ENCODE measurements at regions not wholly inside any gene's neighbourhood (a gene's known extent, or its start where the extent isn't known, plus 50 kb on each side); places are given as distances from the start of the nearest gene placed in this dataset.
"Not testable (repeated sequence)": the region's sequence is repeated elsewhere in the genome, so short reads cannot be mapped to it uniquely, and the experiment has no call there.

DNA sequence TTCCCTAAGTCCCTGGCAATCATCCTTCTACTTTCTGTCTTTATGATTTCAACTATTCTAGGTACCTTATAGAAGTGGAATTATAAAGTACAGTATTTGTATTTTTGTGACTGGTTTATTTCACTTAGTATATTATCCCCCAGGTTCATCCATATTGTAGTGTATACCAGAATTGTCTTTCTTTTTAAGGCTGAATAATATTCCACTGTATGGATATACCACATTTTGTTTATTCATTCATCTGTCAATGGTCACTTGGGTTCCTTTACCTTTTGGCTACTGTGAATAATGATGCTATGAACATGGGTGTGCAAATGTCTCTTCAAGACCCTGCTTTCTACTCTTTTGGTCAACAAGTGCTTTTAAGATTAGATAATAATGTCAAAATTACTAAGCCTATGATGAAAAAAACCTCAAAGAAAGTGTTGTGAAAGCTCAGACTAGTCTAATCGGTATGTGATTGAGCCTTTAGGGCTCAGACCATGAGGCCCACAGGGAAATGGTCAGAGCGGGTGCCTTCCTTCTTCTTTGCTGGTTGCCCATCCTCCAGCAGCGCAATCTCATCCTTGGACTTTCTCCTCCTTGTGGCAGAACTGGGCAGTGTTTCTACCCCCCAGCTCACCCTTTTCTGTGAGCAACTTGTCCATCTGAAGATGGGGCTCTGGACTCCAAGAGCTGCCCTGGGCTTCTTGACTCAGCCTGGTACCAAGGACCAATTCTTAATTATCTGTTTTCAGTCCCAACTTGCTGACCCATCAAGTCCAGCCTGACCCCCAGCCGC is 105.4 kb downstream of the TTC8 start:
- DNase-seq: no peak

DNA sequence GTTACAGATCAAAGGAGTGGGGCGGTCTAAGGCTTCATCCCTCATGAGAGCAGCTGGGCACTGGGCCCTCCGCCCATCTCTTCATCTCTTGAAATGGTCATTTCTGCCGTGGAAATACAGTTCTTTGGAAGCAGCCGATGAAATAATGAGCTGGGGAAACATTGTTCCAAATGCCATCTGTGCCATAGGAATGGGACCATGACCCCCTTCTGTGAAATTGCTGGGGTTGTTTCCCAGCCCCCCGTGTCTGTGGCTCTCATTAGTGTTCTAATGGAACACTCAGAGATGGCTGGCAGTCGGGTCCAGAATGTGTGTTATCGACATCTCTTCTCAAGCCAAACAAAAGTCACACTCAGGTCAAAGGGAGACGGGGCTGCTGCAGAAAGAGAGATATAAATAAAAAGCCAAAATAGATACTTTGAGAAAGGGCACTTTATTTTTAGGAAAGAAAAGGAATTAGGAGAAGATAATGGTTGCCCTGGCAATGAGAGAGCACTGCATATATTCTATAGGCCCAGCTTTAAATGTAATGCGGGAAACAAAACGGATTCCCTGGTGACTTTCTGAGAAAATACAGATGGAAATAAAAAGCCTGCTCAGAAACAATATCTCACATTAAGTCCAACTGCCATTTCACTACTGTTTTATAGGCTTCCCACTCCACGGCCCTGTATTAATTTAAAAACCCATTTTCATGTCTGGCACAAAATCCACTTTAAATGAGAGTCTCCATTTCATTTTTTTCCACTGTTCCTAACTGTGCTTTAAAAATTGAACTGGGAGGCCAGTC is 107.1 kb downstream of the TTC8 start:
- DNase-seq: no peak

DNA sequence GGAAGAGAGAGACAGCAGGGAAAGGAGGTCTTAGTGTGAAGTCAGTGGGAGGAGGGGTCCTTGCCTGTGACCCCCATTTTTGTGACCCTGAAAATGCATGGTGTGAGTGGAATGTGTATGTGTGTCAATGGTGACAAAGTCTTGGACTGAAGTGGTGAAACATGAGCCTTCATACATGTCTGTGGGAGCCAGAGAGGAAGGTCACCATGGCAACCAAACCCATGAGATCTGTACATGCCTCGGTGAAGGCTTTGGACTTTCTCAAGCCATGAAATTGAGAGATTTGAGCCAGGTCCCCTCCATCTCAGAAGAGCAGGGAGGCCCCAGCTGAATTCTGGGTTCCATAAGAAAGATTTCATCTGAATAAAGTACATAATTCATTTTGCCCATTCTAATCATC is 108.7 kb downstream of the TTC8 start:
- no peak for DNase-seq

DNA sequence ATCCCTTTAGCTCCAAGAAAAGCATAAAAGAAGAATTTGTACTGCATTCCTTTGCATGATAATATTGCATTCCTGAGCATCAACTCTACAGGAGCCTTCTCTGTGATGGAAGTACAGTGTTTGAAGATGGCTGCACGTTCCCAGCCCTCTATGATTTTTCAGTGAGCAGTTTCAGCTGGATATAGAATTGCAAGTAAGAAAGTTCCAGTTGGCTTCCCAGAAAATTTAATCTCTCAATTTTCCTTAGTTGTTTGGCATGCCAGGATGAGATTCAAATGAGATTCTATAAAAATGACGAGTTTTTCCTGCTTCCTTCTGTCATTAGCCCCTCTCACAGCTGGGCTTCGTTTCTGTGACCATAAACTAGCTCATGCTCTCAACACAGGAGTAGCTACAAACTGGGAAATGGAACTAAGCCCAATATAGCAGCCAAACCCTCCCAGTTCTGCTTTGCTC is 109.9 kb downstream of the TTC8 start:
- no peak for DNase-seq

DNA sequence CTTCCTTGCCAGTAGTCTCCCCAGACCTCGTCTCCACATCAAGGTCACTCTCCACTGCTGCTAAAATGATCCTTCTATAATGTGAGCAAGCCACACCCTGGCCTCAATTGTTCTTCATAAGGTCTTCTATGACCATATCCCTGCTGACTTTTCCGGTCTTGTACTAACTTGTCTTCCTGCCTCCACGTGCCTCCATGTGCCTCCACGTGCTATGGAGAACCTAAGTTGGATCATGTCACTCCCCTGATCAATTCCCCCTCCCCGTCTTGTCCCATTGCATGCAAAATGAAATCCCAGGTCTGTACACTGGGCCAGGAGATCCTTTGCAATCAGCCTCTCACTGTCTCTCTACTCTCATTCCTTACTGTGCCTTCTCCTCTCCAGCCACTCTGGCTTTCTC is 110.6 kb downstream of the TTC8 start:
- DNase-seq: no peak

DNA sequence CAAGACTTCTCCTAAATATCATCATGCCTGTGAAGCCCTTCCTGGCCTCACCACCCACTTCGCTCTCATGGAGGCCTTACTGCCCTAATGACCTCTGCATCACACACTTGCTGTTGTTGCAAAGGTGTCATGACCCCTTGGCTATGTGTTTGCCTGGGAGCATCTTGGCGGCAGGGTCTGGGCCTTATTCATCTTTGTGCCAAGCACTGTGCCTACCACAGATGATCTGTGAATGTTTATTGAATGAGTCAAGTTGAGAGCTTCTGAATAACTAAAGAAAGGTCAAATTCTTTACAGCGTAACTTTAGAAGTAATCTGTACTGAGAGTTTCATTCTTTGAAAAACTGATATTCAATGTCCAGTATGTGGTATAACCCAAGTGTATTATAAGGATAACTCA is 113.3 kb downstream of the TTC8 start:
- no peak for DNase-seq

DNA sequence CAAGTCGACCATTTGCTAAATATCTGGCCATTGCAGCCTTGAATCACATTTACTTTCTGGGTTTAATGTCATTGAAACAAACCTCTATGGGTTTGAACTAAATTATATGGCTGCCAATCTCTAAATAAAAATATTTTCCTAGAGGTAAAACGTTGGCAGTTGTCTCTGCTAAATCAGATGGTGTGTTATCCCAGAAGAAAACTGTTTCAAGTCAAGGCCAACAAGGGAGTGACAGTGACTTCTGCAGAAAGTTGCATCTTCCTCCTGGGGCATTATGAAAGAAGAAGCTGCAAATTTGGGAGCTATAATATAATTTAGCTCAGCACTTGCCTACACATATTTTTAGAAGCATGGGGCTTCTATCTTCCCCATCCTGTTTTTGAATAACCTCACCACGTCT is 116.2 kb downstream of the TTC8 start:
- DNase-seq: no peak

DNA sequence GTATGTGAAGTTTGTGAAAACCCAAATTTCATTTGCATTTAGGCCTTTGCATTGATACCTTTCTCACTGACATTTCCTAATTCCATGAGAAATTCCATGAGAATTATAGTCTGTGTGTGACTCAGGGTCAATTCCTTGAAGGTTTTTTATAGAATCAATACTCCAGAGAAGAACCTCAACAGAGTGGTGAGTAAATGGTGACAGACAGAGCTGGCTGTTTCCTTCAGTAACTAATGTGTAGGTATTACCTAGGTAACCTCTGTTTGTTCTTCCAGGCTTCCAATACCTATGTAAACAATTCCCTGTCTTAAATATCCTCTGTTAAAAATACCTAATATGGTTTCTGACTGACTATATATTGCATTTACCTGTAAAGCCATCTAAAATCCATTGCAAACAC is 117.0 kb downstream of the TTC8 start:
- no peak for DNase-seq

DNA sequence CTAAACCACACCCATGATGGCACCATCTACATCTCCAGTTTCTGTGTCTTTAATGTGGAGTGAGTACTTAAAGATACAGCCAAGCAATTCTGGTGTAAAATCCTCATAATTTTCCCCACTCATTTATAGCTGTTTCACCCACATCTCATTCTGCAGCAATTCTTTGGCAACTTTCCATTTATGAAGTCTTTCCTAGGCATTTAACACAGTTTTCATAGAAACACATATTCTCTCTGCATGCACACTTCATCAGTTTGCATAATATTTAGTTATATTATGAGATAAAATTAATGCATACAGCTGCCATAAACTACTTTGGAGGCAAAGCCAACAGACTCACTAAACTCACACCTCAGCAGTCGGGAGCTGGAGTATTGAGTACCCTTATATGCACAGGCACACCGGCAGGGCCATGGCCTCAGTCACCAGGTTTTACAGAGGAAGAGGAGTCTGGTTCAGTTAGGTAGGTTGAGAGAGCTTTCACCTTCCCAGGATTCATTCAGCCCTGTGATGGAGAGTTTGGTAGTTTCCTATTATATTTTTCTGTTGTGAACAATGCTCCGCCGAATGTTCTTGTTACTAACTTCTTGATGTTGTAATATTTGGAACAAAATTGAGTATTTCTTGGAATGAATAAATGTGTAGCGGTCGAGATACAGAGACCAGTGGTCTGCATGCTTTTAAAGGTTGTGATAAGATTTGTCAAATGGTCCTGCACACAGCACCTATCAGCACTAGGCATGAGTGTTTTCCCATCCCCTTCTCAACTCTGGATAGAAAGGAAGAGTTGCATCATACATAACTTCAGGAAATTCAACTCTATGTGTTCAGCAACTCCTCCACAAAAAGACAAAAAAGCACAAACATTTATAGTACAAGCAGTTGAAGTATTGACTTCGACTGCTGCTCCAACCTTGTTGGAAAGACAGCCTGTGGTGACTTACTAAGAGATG is 123.5 kb downstream of the TTC8 start:
- no peak for DNase-seq

DNA sequence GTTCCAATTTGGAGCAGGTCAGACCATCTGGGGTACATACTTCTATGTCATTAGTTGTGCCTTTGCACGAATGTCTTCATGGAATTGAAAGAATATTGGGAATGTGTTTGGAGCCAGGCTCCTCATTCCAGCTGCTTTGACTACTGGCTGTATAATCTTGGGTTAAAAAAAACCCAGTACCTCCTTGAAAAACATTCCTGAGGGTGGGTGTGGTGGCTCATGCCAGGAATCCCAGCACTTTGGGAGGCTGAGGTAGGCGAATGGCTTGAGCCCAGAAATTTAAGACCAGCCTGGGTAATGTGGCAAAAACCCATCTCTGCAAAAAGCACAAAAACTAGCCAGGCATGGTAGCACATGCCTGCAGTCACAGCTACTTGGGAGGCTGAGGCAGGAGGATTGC is 125.6 kb downstream of the TTC8 start:
- DNase-seq: no peak

DNA sequence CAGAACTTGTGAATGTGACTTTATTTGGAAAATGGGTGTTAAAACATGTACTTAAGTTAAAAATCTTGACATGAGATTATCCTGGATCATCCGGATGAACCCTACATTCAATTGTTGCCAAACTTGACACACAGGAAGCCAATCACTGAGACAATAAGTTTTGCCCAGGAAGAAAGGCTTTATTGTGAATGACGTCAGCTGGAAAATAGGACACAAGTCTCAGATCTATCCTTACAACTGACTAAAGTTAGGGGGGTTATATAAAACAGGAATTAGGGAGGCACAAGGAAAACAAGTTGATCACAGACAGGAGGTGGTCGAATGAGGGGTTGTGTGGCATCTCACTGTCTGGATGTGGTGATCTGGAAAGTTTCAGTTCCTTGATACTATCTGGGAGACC is 126.9 kb downstream of the TTC8 start:
- DNase-seq: no peak

DNA sequence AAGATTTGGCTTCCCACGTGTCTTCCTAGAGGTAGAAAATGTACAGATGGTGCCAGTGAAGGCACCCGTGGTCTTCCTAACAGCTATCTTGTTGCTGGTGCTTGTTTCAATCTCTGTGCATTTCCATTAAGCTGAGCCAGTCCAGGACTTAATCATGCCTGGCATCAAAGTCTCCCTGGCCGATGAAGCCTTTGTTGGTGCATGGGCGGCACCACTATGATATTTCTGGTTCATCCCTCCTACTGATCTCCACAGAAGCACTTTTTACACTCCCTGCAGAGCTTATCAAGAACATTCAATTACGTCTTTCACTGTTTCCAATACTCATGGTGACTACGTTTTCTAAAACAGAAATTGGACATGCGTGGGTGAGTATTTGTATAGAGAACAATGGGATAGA is 128.4 kb downstream of the TTC8 start:
- peak in 1 of 2 donors; percentile 26 for DNase-seq

DNA sequence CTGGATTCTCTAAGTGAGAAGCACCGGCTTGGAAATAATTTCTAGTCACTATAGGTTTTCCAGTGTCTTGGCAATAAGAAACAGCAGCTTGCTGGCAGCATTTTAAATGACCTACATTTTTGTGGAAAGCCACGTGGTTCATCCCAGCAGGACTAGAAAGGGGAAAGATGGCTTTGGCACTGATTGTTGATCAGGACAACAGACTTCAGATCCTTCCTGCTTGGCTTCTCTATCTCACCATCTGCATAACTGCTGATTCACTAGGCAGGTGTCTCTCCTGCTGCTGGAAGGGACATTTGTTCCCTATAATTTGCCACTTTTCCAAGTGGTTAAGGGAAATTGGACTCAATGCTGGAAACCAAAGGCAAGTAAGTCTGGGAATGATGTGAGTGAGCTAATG is 131.0 kb downstream of the TTC8 start:
- DNase-seq: peak in 1 of 2 donors; percentile 52

DNA sequence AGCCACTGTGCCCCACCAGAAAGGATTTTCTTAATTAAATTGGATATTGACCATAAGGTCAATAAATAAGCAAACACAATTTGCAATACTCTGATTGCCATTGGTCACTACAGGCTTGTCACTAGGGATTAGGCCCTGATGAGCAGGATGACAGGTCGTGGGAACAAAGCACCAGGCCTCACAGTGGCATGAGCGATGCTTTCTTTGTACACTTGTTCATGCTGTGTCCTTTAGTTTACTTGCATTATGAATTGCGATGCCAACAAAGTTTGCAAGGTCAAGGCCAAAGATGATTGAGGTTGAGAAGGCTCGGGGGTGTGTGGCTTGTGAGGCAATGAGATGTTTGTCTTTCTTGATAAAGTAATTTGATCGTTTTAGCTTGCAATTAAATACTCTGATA is 136.0 kb downstream of the TTC8 start:
- no peak for DNase-seq

DNA sequence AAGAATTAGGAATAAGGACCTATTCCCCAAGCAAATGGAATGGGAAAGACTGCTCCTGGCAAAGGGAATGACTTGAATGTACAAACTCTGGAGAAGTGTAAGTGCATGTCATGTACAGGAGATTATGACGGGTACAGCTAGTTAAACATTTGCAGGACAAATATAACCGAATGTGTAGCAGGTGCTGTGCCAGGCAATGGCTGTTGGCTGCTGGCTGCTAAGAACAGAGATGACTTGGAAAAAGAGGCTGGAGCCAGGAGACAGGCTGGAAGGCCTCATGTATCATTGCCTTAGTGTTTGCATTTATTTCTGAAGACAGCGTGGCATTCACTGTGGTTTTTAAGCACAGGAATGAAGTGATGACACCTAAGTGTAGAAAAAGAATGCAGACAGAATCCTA is 136.8 kb downstream of the TTC8 start:
- DNase-seq: peak in 1 of 2 donors; percentile 26

DNA sequence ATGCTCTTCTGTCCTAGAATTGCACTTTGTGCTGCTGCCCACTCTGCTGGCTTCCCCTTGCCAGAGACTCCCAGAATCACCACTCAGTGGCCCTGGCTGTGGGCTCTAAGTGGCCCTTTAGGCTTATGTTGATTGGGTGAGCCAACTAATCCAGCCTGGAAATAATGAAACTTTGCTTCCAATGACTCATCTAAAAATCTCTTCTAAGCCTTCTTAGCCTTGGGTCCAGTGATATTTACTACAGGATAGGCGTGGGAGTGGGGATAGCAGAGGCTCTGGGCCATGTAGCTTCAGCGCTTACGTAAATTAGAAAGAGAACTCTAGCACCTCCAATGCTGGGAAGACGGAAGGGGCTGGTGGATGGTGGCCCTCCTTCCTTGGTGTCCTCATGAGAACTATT is 137.9 kb downstream of the TTC8 start:
- DNase-seq: no peak

DNA sequence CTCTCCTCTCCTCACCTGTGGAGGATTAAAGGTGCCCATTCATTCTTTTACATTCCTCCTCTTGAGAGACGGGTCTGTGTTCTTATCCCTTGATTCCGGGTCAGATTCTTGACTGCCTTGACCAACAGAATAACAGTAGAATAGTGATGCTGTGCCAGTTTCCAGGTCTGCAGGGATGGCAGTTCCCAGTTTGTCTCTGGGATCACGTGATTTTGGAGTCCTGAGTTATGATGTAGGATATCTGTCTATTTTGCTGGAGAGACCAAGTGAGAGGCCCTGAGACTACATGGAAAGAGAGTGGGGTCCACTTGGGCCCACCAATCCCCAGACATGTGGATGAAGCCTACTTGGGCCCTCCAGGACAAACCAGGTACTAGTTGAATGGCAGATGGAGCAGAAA is 142.8 kb downstream of the TTC8 start:
- DNase-seq: no peak

DNA sequence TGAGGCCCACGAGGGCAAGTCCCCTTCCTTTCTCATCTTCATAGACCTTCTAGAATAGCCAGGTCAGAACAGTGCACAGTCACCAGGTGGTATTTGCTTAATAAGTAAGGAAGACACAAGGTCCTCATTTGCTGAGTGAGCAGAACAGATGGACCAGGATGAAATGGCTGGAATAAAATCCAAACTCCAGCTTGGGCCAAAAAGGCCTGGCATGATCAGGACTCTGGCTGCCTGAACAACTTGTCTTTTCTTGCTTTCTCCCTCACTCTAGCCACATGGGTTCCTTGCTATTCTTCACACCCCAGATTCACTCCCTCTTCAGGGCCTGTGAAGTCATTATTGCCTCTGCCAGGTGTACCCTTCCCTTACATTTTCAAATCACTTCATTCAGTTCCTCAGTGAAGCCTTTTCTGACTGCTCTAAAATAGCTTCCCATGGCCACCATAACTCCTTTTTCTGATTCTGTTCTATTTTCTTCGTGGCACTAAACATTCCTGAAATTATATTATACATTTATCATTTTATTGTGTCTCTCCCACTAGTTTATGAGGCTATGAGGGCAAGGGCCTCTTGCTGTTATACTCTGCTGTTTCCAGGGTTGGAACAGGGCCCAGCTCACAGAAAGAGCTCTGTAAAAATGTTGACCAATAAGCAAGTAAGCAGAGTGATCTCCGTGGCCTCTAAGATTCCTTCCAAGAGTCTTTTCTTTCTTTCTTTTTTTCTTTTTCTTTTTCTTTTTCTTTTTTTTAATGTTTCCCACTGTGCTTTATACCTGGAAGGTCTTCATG is 150.8 kb downstream of the TTC8 start:
- no peak for DNase-seq

DNA sequence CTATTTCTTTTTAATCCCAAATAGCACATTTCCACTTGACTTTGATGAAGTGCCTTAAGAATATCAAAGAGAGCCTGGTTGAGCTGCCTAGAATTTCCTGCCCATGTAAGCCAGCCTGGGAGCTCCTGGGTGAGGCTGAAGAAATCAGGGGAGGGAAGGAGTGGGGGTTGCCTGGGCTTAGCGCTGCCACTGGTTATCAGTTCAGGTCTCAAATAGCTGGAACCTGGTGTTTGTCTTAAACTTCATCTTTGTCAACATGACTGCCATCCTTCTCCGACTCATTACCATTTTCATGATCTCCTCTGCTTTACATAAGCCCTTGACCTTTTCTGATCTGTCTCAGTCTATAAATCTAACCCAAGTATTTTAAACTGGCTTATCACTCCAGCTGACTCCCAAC is 151.5 kb downstream of the TTC8 start:
- DNase-seq: no peak

DNA sequence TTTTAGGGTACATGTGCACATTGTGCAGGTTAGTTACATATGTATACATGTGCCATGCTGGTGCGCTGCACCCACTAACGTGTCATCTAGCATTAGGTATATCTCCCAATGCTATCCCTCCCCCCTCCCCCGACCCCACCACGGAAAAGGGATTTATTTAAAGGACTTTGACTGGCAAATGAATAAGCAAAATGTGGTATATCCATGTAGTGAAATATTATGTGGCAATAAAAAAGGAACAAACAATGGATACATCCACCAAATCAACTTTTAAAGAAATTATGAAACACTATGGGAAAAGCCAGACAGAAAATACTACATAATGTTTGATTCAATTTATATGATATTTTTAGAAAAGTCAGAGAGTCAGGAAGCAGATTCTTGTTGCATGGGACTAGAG is 156.5 kb downstream of the TTC8 start:
- not testable (repeated sequence) for DNase-seq

DNA sequence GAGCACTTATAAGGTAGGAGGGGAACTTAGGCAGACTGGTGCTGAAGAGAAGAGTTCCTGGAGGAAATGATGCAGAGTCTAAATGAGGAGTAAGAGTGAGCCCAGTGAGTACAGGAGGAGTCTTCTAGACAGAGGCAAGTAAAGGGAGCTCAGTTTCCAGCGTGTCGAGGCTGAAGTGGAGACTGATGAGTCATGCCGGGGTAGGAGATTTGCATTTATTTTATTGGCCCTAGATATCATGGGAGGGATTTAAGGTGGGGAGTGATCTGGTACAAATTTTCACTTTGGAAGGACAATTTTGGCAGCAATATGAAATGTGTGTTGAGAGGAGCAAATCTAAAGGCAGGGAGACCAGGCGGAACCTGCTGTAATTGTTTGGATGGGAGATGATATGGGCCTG is 157.5 kb downstream of the TTC8 start:
- DNase-seq: no peak

DNA sequence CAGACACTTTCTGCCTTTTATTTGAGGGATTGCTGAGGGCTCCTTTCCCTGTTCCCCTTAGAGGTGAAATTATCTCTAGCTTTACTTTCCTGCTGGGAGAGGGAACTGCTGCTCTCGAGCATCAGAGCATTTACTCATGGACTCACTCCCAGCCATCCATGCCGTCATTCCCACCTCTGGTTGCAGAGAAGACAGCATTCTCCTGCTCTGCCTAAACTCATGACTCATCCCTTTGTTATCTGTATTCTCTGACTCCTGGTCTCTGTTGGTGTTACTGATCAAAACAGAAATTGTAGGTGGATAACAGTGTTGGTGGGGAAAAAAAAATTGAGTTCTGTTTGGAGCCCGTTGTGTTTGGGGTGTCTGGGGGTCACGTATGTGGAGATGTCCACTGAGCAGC is 159.3 kb downstream of the TTC8 start:
- DNase-seq: no peak

Measured in hippocampal formation (tissue), 2 donors.